OCI-LY7 (cell line): ENCODE measurements at regions not wholly inside any gene's neighbourhood (a gene's known extent, or its start where the extent isn't known, plus 50 kb on each side); places are given as distances from the start of the nearest gene placed in this dataset.

Source experiments
- BruUV-seq: library from RNA; stranded (reverse); fragments of 400-500 nt; replicated peaks from 2 replicates; lab custom pipeline; 2021; lab: Mats Ljungman, UMichigan
- CTCF ChIA-PET: fragments of 300-600 bp; sonication (Branson Sonifier 250); formaldehyde crosslinking; loops from one replicate; lab custom pipeline; 2022; ENCODE audit warnings: antibody characterized with exemption; ENCODE audit not compliant: unreplicated experiment; lab: Charles Lee
- POLR2A ChIA-PET: fragments of 300-600 bp; sonication (Branson Sonifier 250); formaldehyde crosslinking; loops from one replicate; lab custom pipeline; 2022; ENCODE audit warnings: antibody characterized with exemption; lab: Charles Lee
- DNase-seq: peaks from one replicate; pipeline ENCODE4 v3.0.0-alpha.2; 2015; ENCODE audit warnings: low spot score
- H2AFZ ChIP-seq: fragments of 200-600 bp; sonication (generic), shearing (Covaris generic); 2 replicates; pipeline ENCODE4 v1.6.1; 2014; ENCODE audit warnings: mild to moderate bottlenecking, antibody characterized with exemption, low read length, moderate library complexity
- H3K27ac ChIP-seq: fragments of 200-600 bp; sonication (generic); 2 replicates; pipeline ENCODE4 v1.5.1; 2014; ENCODE audit warnings: mixed run types, low read depth, mild to moderate bottlenecking, moderate library complexity, low read length, inconsistent platforms; ENCODE audit not compliant: poor library complexity, severe bottlenecking
- H3K36me3 ChIP-seq: fragments of 200-600 bp; sonication (generic); 2 replicates; pipeline ENCODE4 v1.6.1; 2014; ENCODE audit warnings: mild to moderate bottlenecking, antibody characterized with exemption, low read length, moderate library complexity, mixed read lengths; ENCODE audit not compliant: insufficient read depth
- H3K4me1 ChIP-seq: fragments of 200-600 bp; sonication (generic); 2 replicates; pipeline ENCODE4 v1.5.1; 2014; ENCODE audit warnings: mild to moderate bottlenecking, low read length; ENCODE audit not compliant: insufficient read depth, poor library complexity, severe bottlenecking
- H3K4me2 ChIP-seq: fragments of 200-600 bp; sonication (generic); 2 replicates; pipeline ENCODE4 v1.6.1; 2014; ENCODE audit warnings: mild to moderate bottlenecking, low read length
- H3K4me3 ChIP-seq: fragments of 200-600 bp; sonication (generic); 2 replicates; pipeline ENCODE4 v1.5.1; 2014; ENCODE audit warnings: mild to moderate bottlenecking, low read depth, low read length; ENCODE audit not compliant: poor library complexity, severe bottlenecking
- H3K79me2 ChIP-seq: fragments of 200-600 bp; sonication (generic); 2 replicates; pipeline ENCODE4 v1.6.1; 2016; ENCODE audit warnings: low read depth, mild to moderate bottlenecking, low read length, moderate library complexity, mixed read lengths; ENCODE audit not compliant: insufficient read depth
- H3K9me2 ChIP-seq: fragments of 200-600 bp; sonication (generic); 2 replicates; pipeline ENCODE4 v1.6.1; 2016; ENCODE audit warnings: mild to moderate bottlenecking, low read length, mixed read lengths; ENCODE audit not compliant: insufficient read depth
- H3K9me3 ChIP-seq: fragments of 200-600 bp; sonication (generic); 2 replicates; pipeline ENCODE4 v1.6.1; 2014; ENCODE audit warnings: mild to moderate bottlenecking, mixed run types, low read length, mixed read lengths
- H4K20me1 ChIP-seq: fragments of 200-600 bp; sonication (generic); 2 replicates; pipeline ENCODE4 v1.6.1; 2014; ENCODE audit warnings: mild to moderate bottlenecking, antibody characterized with exemption, low read length, moderate library complexity, mixed read lengths; ENCODE audit not compliant: insufficient read depth
- EZH2phosphoT487 ChIP-seq: fragments of 200-600 bp; sonication (generic); IDR thresholded peaks from 2 replicates; pipeline ENCODE4 v1.6.1; 2018; ENCODE audit warnings: low read depth, borderline replicate concordance, mild to moderate bottlenecking, mixed run types, antibody characterized with exemption, low read length, moderate library complexity, mixed read lengths
- intact Hi-C: fragments of 100-400 bp; cut with micrococcal nuclease; formaldehyde crosslinking; loops from one replicate; pipeline ENCODE4 v1.10.0; 2022; ENCODE audit not compliant: unreplicated experiment
- TF ChIP-seq, protein P1 (sequence below): fragments of 200-600 bp; sonication (generic); conservative IDR thresholded peaks from 2 replicates; pipeline ENCODE4 v1.5.1; 2014; ENCODE audit warnings: mild to moderate bottlenecking, antibody characterized with exemption, low read length, moderate library complexity, mixed read lengths

DNA sequence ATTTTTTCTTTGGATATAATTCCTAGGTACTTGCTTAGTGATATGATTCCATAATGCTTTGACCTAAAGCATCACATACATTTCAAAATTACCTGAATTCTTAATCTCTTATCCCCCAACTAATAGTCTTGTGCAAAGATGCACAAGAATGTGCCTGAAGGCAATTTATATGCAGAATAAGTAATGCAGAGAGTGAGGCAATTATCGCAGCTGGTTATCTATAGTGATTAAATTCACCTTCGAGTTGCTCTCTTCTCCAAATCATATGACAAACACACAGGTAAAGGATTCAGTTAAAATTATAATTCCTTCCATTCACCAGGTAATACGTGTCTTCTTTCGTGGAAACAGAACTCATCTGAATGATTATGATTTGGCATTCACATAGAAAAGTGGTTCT lies 717.3 kb downstream of the MRPL39 start:
- no peak overlapping the region for H3K27ac ChIP-seq
- no peaks in the 10 kb centered on the region for H3K9me2 ChIP-seq
- no peak overlapping the region for H3K4me3 ChIP-seq
- H3K4me1 ChIP-seq: no peaks in the 10 kb centered on the region
- TF ChIP-seq, protein P1, sequence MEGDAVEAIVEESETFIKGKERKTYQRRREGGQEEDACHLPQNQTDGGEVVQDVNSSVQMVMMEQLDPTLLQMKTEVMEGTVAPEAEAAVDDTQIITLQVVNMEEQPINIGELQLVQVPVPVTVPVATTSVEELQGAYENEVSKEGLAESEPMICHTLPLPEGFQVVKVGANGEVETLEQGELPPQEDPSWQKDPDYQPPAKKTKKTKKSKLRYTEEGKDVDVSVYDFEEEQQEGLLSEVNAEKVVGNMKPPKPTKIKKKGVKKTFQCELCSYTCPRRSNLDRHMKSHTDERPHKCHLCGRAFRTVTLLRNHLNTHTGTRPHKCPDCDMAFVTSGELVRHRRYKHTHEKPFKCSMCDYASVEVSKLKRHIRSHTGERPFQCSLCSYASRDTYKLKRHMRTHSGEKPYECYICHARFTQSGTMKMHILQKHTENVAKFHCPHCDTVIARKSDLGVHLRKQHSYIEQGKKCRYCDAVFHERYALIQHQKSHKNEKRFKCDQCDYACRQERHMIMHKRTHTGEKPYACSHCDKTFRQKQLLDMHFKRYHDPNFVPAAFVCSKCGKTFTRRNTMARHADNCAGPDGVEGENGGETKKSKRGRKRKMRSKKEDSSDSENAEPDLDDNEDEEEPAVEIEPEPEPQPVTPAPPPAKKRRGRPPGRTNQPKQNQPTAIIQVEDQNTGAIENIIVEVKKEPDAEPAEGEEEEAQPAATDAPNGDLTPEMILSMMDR: no peak
- no peak for TF ChIP-seq EZH2phosphoT487
- ChIA-PET CTCF (no interaction called here), POLR2A (interaction anchor here (1.0 kb wide), 1 partner anchor 13 kb away, joined by 3 read pairs; no protein-coding TSS in a partner anchor)
- no peaks in the 10 kb centered on the region for H3K79me2 ChIP-seq
- H3K4me2 ChIP-seq: no peak overlapping the region
- no peaks in the 10 kb centered on the region for H3K9me3 ChIP-seq
- H3K36me3 ChIP-seq: no peaks in the 10 kb centered on the region
- no peak for DNase-seq
- H2AFZ ChIP-seq: no peak overlapping the region
- no peaks in the 10 kb centered on the region for H4K20me1 ChIP-seq
- BruUV-seq: no TSS peak
- intact Hi-C loops: no loop called here

DNA sequence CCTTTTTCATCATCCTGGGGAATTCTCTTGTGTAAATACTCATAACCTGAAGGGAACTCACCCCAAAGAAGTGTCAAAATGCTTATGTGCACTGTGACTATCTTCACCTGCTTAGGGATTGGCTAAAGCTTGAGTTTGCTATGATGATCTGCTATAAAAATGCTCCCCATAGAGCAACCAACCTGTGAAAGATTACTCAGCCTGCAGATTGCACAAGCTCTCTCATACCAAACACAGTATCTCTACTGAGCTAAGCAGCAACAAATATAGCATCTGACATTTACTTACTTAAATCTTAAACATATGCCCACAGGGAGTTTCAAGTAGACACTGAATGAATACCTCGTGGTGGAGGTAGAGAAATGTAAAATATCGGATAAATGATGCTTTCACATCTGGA lies 725.8 kb downstream of the MRPL39 start:
- H3K4me1 ChIP-seq: no peaks in the 10 kb centered on the region
- no peak overlapping the region for H3K4me2 ChIP-seq
- ChIA-PET POLR2A (no interaction called here), CTCF (no interaction called here)
- no peak for TF ChIP-seq EZH2phosphoT487
- TF ChIP-seq, protein P1: no peak
- no peaks in the 10 kb centered on the region for H3K36me3 ChIP-seq
- H3K4me3 ChIP-seq: no peak overlapping the region
- no peak overlapping the region for H3K27ac ChIP-seq
- DNase-seq: no peak
- H4K20me1 ChIP-seq: no peaks in the 10 kb centered on the region
- no peaks in the 10 kb centered on the region for H3K79me2 ChIP-seq
- intact Hi-C loops: no loop called here
- H3K9me2 ChIP-seq: no peaks in the 10 kb centered on the region
- H2AFZ ChIP-seq: no peak overlapping the region
- BruUV-seq: no TSS peak
- H3K9me3 ChIP-seq: peaks cover 11% of the 10 kb centered on the region; the same call in 1 of the 2 replicates

DNA sequence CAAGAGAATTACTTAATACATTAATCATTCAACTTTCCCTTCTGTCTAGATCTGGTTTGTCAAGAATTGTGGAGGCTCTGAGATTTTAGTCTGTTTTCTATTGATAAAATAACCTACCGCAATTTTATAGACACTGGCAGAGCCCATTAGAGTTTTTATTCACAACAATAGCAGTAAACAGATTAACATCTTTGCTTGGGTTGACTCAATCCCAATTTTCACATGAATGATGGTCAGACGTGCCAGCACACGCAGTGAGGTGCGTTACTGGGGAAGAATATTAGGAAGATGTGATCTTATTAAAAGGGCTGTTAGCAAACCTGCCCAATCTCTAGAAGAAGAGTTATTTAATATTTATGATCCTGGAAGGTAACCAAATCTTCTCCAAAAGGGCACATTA lies 736.6 kb downstream of the MRPL39 start:
- H3K9me3 ChIP-seq: peaks cover under 1% of the 10 kb centered on the region; the same call in 1 of the 2 replicates
- ChIA-PET POLR2A (interaction anchor here (0.6 kb wide), 1 partner anchor 26 kb away, joined by 3 read pairs; no protein-coding TSS in a partner anchor), CTCF (no interaction called here)
- BruUV-seq: no TSS peak
- H3K4me2 ChIP-seq: no peak overlapping the region
- no peaks in the 10 kb centered on the region for H3K4me1 ChIP-seq
- intact Hi-C loops: no loop called here
- H3K9me2 ChIP-seq: no peaks in the 10 kb centered on the region
- no peak overlapping the region for H3K4me3 ChIP-seq
- H2AFZ ChIP-seq: no peak overlapping the region
- no peaks in the 10 kb centered on the region for H3K36me3 ChIP-seq
- no peak overlapping the region for H3K27ac ChIP-seq
- DNase-seq: no peak
- H4K20me1 ChIP-seq: no peaks in the 10 kb centered on the region
- no peaks in the 10 kb centered on the region for H3K79me2 ChIP-seq
- TF ChIP-seq EZH2phosphoT487: no peak
- TF ChIP-seq, protein P1: no peak
